ENCODE measurements at regions not wholly inside any gene's neighbourhood (a gene's known extent, or its start where the extent isn't known, plus 50 kb on each side); places are given as distances from the start of the nearest gene placed in this dataset.
"Not testable (repeated sequence)": the region's sequence is repeated elsewhere in the genome, so short reads cannot be mapped to it uniquely, and the experiment has no call there.

DNA sequence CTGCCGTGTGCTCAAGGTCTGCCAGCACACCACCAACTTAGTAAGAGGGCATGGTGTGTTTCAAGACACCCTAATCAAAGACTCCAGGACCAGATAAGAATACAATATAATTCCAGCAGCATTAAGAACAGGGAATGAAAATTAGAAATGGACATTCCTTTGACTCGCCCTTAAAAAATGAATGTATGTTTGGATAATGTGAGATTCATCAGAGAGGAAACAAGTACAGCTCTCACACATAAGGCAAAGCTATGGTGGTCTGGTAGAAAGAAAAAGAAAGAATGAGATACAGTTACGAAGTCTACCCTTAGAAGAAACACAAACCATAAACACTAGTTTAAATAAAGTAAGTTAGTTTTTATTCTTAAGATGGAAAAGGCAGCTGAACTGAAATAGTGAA is 174.8 kb upstream of the ANK3 start:
- DNase-seq: no peak

DNA sequence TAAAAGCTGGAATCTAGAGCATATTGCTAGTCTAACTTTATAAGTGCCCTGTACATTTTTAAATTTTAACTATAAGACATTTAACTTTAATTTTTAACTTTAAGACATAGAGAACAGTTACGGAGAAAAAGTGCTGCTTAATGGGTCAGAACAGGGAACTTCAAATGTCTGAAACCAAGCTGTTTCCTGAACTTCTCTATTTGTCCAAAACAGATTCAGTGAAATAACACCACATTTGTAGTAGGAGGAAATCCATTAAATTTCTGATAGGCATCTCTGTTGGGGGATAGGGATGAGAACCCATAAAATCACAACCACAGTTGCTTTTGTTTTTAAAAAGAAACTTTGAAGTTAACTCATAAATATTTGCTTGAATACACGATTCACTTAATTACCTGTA is 170.8 kb upstream of the ANK3 start:
- DNase-seq: no peak

DNA sequence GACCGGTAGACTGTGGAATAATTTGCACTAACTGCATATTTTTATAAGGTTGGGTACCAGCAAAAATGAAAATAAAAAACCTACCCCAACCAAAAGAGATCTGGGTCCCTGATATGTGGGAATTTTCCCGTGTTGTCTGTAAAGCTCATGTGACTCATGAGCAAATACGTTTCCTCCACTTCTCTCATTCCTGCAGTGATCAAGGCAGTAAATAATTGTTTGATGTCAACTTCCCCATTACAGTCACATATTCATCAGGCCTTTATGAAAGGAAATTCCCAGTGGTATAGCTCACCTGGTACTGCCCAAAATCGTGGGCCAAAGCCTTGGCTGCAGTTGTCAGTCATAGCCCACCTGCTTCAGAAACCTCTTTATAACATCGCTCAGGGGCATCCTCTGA is 166.0 kb upstream of the ANK3 start:
- no peak for DNase-seq

DNA sequence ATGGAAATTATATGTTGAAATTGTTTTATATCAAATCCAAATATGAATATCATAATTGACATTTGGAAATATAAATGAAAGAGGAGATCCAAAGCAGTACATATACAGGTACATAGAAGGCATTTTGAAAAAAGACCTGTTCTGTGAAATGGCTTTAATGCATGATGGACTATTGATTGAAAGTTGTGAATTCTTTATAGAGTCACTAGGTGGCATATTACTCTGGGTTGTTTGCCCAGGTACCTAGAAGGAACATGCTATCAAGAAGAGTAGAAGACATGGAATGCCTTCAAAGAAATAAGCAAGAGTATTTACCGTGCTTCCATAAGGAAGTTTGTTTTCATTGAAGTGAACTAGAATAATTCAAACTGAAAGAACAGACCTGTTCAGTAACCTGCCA is 160.0 kb upstream of the ANK3 start:
- DNase-seq: no peak

DNA sequence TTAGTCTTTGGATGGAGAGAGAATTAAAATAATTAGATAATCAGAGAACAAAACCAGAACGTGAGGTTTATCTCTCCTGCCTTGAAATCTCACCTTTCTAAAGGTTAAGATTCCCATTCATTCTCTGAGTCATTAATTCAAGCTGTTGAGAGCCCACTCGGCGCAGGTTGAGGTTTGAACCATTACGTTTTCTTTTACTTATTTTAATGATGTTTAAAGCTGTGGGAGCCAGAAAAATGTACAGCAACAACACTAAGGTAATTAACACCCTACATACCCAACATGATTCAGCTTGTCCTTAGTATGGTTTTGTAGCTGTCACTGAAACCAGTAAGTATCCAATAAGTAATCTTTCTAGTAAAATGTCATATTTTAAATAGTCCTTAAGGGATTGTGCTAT is 153.0 kb upstream of the ANK3 start:
- DNase-seq: no peak

DNA sequence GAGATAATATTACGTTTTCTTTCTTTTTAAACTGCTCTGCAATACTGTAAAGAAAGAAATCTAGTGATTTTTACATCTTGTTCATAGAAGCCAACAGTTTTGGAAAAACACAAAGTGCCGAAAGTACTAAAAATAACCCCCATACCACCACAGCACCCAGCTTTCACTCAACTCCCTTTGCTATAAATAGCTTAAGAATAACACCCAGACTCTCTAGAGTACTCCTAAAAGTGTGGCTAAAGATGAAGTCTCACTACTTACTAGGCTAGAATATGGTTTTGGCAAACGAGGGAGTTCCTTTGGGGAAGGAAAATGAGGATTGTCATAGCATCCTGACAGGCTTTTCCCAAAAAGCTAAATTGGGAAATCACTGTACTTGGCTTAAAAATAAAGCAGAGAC is 151.8 kb upstream of the ANK3 start:
- DNase-seq: no peak

DNA sequence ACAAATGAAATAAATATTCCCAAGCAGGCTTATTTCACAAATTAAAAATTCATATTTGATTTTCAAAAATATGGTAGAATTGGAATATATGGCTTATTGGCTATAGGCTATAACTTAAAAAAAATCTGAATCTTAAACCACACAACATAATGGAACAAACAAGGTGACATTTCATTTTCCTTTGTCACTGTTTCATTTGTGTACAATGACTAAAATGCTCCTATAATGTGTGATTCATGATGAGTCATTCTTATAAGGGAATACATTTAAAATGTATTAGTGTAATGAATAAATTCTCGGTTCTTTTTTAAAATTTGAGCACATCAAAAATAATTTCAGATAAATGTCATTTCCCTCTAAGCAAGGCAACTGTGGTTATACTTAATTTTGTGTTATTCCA is 148.0 kb upstream of the ANK3 start:
- DNase-seq: no peak

DNA sequence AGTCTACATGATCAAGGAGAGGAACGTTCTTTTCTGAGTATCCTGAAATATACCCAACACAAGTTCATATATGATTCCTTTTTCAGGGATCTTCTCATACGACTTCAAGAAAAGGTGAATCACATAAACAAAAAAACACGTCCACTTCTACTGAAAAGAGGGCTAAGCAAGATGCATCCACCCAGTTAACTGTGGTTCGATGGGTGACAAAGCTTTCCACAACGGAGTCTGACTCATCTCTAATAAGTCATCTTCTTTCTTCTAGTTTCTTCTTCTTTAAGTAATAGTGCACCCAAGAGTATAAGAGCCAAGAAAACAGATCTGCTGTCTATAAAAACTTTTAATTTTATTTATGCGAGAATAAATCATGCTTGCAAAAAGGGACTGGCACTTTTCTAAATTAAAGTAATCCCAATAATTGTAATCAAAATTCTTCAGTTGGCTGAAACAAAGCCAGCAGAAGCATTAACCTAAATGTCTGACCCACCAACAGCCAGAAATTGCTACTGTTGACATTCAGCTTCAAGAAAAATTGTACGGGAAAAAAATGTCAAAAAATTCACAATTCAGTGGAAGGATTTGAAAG is 146.9 kb upstream of the ANK3 start:
- DNase-seq: no peak

DNA sequence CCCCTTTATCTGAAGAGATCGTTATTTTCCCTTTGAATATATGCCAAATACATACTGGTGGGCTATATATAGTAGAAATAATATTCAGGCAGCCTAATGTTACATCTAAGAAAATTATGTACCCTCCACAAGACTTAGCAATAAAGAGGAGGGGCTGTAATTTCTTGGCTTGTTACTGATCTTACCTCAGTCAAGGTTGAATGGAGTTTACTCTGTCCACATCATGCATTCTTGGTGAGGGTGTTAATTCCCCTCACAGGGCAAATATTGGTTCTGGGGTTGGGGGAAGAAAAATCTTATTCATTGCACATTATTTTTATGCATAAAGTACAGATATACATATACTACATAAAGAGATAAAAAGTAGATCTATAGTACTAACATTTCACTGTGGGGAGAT is 145.8 kb upstream of the ANK3 start:
- no peak for DNase-seq

DNA sequence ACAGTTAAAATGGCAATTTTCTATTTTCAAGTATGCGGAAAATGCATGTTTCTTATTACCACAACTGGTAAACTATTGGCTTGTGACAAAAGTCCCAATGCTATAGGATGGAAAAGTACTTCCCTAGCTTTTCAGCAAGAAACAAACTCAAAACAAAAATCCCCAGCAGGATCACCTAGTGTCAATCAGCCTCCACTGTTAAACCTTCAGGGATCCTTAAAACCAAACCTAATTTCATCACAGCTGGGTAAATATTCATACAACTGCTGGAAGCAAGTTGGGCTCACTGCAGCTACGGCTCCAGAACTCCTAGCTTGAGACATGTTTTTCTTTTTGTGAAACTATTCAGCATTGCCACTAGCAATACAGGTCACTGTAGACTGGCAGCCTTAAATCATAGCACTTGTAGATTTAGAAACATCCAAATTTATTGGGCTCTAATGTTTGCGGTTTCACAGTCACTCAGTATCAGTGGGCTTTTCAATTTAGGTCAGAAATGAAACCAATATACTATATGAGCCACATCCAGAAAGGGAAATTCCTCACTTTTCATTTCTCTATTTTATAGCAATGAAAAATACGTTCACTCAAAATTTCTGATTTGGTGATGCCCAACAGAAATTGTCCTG is 145.2 kb upstream of the ANK3 start:
- DNase-seq: no peak

DNA sequence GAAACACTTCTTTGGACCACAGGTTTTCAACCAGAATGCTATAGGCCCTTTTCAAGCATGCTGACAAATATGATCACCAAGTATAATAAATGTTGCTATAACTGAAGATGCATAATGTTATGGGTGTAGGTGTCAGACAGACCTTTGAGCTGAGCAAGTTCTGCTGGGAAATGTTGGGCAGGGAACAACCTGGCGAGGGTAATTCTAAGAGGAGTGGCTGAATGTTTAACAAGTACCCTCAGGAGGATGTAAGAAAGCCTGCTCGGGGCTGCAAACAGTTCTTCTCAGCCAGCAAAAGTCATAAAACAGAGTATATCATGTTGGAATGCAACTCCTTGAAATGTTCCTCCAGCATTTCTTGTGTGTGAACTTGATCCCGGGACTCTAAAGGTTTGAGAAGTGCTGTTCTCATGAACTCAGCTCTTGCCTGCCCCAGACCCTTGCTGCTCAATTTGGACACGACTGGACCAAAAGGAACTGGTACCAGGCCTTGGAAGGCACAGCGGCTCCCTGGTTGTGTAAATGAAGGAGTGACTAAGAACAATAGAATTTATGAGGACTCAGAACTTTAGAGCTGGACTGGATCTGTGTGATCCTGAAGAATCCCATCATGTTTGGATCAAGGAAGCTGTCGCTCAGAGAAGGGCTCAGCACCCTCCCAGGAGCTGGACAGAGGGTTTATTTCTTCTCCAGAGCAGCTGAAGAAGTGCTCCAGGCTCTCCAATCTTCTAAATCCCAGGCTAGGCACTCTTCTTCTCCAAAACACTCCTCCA is 143.2 kb upstream of the ANK3 start:
- DNase-seq: no peak

DNA sequence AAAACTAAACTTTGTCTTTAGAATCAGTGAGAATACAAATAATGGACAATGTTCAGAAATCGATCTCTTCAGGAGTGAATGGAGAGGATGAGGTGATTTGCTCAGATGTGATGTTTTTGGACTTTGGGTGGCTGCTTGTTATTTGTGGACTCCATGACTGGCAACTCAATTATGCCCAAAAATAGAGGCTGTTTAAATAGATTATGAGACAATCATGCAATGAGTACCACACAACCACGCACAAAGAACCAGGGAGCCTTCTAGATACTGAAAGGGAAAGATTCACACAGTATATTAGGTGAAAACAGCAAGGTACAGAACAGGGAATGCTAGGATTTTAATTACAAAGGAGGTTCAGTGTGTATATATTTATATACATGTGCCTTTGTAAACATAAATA is 141.3 kb upstream of the ANK3 start:
- no peak for DNase-seq

DNA sequence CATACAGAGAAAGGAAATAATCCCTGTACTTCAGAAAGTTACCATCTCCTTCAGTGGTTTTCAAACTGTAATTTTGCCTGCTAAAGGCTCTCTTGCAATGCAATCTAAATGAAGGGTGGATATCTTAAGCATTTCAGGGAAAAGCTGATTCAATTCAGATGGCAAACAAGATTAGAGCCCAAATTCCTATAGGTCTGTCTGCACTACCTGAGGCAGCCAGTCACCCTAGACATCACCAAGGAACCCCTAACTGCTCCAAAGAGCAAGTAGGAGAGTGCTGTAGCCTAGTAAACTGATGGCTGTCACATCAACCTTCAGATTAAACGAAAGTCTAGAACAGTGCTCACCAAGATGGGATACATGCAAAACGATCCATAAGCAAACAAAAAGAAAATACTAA is 138.0 kb upstream of the ANK3 start:
- DNase-seq: no peak

DNA sequence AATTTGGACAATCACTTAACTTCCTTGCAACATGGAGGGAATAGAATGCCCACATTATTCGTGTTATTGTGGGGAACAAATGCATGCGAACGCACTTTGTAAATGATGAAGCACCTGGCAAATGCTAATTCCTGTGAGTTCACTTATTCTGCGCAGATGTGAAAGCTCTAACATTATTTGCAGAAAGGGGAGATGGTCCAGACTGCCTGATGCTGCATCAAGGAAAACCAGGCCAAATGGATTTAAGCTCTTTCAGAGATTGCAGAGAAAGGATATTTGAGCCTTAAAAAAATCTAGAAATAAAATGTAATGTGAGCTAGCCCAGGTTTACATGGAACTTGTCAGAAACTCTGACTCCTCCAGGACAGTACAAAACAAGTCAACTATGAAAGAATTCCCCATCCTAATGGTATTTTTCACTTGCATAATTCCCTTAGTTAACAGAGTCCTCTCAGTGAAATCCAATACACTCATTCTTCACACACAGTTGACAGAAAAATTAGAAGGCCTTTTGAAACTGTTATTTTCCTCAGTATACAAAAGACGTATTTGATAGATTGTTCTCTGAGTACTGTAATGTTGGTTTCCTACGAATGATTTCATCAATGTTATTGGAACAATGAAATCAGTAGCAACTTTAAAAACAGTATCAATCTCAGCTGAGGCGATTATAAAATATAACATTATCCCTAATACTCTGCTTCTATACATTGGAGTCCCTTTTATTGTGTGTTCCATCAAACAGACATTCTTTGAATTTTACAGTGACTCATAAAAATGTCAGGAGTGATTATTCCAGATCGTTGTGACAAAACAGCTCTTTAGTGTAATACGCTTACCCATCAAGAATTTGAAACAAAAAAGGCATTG is 136.3 kb upstream of the ANK3 start:
- no peak for DNase-seq

DNA sequence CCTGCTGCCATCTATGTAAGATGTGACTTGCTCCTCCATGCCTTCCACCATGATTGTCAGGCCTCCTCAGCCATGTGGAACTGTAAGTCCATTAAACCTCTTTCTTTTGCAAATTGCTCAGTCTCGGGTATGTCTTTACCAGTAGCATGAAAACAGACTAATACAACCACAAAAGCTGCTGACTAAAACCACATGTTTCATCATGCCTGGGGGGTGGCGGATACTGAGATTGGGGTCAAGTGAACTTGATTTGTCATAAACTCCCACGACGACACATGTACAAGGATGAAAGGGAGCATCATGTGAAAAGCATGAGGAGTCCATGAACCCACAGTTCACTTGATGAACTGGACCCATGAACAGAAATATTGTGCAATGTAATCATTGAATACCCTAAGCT is 134.9 kb upstream of the ANK3 start:
- no peak for DNase-seq

DNA sequence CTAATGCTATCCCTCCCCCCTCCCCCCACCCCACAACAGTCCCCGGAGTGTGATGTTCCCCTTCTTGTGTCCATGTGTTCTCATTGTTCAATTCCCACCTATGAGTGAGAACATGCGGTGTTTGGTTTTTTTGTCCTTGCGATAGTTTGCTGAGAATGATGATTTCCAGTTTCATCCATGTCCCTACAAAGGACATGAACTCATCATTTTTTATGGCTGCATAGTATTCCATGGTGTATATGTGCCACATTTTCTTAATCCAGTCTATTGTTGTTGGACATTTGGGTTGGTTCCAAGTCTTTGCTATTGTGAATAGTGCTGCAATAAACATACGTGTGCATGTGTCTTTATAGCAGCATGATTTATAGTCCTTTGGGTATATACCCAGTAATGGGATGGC is 133.7 kb upstream of the ANK3 start:
- DNase-seq: not testable (repeated sequence)

DNA sequence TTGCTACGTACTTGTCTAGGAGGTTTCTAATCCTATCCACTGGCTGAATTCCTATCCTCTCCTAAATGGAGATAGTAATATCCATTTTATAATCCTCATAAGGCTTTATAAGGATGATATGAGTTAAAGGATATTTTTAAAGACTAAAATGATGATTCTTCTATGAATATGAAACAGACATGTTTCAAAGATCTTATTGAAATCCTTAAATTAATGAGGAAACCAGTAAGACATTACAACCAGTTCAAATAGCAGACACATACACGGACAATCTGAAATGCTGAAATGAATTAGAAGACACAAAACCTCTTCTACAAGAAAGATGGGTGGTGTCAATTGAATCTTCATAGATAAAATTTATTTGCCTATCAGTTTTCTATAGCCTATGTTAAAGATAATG is 132.9 kb upstream of the ANK3 start:
- DNase-seq: no peak

DNA sequence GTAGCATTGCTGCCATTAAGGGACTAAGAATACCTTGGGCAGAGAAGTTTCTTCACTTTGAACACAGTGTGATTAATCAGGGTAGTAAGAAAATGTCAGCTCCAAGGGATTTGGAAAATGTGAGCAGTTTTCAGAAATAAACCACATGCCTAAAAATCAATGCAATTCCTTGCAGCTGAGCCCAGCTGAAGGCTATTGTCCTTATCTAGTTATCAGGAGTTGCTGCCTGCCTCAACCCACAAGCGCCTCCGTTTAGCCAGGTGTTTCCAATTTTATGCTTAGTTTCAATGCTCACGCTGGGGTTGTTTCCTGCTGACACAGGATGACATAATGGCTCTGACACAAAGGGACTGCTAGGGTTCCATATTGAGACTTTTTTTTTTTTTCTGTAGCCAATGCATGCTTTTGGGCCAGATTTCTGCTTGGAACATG is 132.3 kb upstream of the ANK3 start:
- no peak for DNase-seq

DNA sequence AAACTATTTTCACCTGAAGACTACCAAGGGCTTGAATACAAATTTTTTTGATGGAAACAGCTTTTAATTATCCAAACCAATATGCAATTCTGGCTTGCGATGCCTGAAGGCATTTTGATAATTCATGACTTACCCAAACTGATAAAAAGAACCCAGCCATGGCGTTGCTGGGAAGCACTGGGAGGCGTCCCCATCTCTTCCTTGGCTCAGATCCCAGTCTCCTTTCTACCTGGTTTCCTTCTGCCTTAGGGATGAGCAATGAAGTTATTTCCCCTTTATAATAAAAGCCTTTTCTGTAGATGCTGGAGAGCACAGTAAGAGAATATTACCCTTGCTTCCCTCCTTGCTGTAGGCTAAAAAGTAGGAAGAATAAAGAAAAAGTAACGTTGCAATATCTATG is 129.1 kb upstream of the ANK3 start:
- no peak for DNase-seq

DNA sequence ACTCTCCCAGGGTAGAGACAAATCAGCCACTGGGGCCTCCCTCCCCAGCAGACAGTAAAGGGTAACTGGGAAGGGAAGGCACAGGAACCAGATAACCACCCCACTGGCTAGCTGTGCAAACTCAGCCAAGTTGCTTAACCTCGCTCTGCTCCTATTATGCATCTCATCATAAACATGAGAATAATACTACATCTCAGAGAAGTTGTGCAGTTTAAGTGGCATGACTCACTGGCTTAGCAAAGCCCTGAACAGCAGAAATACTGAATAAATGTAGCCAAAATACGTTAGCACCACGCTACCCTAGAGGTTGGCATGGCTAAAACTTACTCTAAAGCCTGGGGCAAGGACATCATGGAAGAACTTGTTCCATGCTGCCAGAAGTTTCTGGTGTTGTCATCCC is 128.1 kb upstream of the ANK3 start:
- DNase-seq: no peak

DNA sequence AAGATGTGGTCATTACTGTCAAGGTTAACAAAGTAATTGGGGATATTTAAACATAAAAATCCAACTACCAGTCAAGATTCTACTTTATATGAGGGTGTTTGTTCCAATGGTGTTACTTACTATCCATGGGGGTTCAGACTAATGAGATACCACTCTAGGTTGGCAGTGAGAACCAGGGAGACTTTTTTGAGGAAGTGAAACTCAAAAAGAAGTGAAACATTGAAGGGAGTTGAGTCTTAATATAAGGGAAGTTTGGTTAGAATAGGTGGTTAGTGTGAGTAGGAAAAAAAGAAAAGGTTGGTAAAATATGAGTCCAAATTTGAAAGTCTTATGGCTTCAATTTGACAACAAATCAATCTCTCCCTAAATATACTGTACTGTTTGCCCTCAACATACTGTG is 123.6 kb upstream of the ANK3 start:
- no peak for DNase-seq

DNA sequence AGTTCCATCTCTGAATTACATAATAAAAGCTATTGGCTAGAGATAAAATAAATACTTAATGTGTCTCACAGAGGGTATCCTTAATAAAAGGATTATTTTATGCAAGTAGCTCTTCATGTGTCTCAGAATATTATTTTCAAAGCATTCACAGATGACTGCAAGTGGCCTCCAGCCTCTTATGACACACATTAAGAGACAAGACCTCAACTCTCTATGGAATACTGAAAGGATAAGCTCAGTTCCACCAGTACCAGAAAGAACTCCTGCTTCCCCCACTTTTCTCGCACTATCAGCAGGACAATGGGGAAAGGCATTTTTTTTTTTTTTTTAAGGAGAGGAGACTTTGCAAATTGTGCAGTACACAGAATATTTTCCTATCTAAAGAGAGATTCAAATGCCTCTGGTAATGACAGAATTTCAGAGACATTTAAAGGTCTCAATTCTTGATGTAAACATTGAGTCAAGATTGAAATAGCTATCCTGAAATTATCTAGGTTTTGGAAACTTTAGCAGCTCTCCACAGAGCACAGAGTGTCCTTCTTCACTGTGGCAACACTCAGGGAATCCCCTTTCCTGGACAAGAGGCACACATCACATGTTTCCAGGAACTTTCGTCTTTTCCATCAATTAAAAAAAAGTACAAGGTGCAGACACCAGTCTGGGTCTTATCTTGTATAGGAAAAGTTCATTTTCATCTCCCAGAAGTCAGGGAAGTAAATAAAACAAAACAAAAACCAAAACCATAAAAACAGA is 122.0 kb upstream of the ANK3 start:
- DNase-seq: no peak

DNA sequence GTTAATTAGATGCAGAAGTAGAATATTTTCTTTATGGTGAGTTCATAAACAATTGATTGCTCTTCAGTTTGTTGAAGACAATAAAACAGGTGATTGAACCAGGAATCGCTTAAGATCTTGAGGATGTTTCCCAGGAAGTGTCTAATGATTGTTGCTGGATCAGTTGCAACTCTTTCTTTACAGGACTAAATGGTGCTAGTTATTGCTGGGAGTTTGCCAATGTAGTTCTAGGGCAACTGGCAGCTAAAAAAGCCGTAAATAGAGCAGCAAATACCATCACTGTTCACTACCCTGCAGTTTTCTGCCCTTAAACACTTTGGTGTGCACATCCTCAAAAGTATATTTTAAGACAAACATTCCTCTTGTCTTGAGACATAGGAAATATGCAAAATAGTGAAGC is 119.2 kb upstream of the ANK3 start:
- no peak for DNase-seq

Measured in CD4-positive, alpha-beta T cell treated with Interleukin-15 for 1 hour (primary cell).